A673 (cell line): ENCODE measurements at regions not wholly inside any gene's neighbourhood (a gene's known extent, or its start where the extent isn't known, plus 50 kb on each side); places are given as distances from the start of the nearest gene placed in this dataset.

ENCODE experiments used
- BruUV-seq: library from RNA; stranded (reverse); fragments of 400-500 nt; replicated peaks from 2 replicates; lab custom pipeline; 2021; lab: Mats Ljungman, UMichigan
- CTCF ChIA-PET: fragments of 300-600 bp; sonication (Branson Sonifier 250); formaldehyde crosslinking; loops from one replicate; lab custom pipeline; 2022; ENCODE audit warnings: antibody characterized with exemption; lab: Charles Lee
- POLR2A ChIA-PET: fragments of 300-600 bp; sonication (Branson Sonifier 250); formaldehyde crosslinking; loops from one replicate; lab custom pipeline; 2022; ENCODE audit warnings: antibody characterized with exemption; ENCODE audit not compliant: low non-redundant PET; lab: Charles Lee
- DNase-seq: peaks from one replicate; pipeline ENCODE4 v3.0.0-alpha.2; 2015; ENCODE audit warnings: low spot score
- H3K27ac ChIP-seq: fragments of 200-600 bp; sonication (generic); 2 replicates; pipeline ENCODE4 v1.5.1; 2016; ENCODE audit warnings: mixed run types, low read depth, mild to moderate bottlenecking, mixed read lengths, antibody characterized with exemption, low read length; ENCODE audit not compliant: poor library complexity, severe bottlenecking
- H3K27me3 ChIP-seq: fragments of 200-600 bp; sonication (generic); replicated peaks from 2 replicates; pipeline ENCODE4 v1.6.1; 2017; ENCODE audit warnings: mixed run types, low read depth, mild to moderate bottlenecking, mixed read lengths, antibody characterized with exemption, low read length; ENCODE audit not compliant: insufficient read depth, poor library complexity
- H3K36me3 ChIP-seq: fragments of 200-600 bp; sonication (generic); 2 replicates; pipeline ENCODE4 v1.6.1; 2016; ENCODE audit warnings: mixed run types, mild to moderate bottlenecking, mixed read lengths, antibody characterized with exemption, low read length; ENCODE audit not compliant: insufficient read depth, poor library complexity, severe bottlenecking
- H3K4me1 ChIP-seq: fragments of 200-600 bp; sonication (generic); 2 replicates; pipeline ENCODE4 v1.6.1; 2017; ENCODE audit warnings: mixed run types, mild to moderate bottlenecking, mixed read lengths, antibody characterized with exemption, low read length; ENCODE audit not compliant: insufficient read depth, poor library complexity, severe bottlenecking
- H3K4me3 ChIP-seq: fragments of 200-600 bp; sonication (generic); 2 replicates; pipeline ENCODE4 v1.5.1; 2016; ENCODE audit warnings: low read depth, mixed run types, mild to moderate bottlenecking, mixed read lengths, low read length; ENCODE audit not compliant: poor library complexity, severe bottlenecking
- H3K9me3 ChIP-seq: fragments of 200-600 bp; sonication (generic); 2 replicates; pipeline ENCODE4 v1.6.1; 2016; ENCODE audit warnings: mixed run types, low read depth, mild to moderate bottlenecking, mixed read lengths, antibody characterized with exemption, low read length; ENCODE audit not compliant: poor library complexity, severe bottlenecking
- EZH2 ChIP-seq: fragments of 200-600 bp; sonication (generic); IDR thresholded peaks from 2 replicates; pipeline ENCODE4 v1.6.1; 2017; ENCODE audit warnings: borderline replicate concordance, low read depth, mild to moderate bottlenecking, mixed read lengths, antibody characterized with exemption, low read length; ENCODE audit not compliant: poor library complexity, severe bottlenecking
- intact Hi-C: fragments of 100-400 bp; cut with micrococcal nuclease; formaldehyde crosslinking; loops from one replicate; pipeline ENCODE4 v1.10.0; 2022; ENCODE audit not compliant: unreplicated experiment
- microRNA-seq: library from miRNA; unstranded; fragments of <30 nt; microRNA quantifications from one replicate; pipeline ENCODE4 v1.2.0, GENCODE V29; 2021
- TF ChIP-seq, protein P1 (sequence below): fragments of 300-800, 200-600 bp; sonication (generic); conservative IDR thresholded peaks from 2 replicates; pipeline ENCODE4 v1.5.1; 2017; ENCODE audit warnings: low read depth, mild to moderate bottlenecking, antibody characterized with exemption, low read length, moderate library complexity, mixed read lengths

DNA sequence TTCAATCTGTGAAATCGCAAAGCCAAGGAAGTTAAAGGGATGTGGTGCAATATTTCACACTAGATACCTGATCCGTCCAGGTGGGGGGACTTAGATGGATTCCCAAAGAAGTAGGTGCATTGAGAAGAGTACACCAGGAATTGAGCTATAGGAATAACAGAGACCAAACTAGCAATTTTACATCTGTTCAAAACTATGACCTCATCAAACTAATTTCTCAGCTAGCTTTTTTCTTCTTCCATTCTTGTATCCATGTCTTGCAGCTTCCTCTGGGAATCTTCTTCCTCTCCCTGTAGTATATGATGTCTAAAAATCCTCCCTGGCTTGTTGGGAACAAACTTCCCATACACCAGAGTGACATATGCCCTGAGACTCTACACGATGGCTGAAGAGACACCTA is 51.0 kb upstream of the PTPN13 start:
- intact Hi-C loops, result no loop called here
- ChIA-PET CTCF (no interaction called here), POLR2A (no interaction called here)
- no peaks in the 10 kb centered on the region for H3K27me3 ChIP-seq
- no peak overlapping the region for H3K4me3 ChIP-seq
- DNase-seq, result no peak
- H3K4me1 ChIP-seq, result peaks cover 62% of the 10 kb centered on the region
- no peaks in the 10 kb centered on the region for H3K36me3 ChIP-seq
- H3K9me3 ChIP-seq, result no peaks in the 10 kb centered on the region
- peak overlapping the region; percentile 92 for H3K27ac ChIP-seq
- TF ChIP-seq, protein P1, sequence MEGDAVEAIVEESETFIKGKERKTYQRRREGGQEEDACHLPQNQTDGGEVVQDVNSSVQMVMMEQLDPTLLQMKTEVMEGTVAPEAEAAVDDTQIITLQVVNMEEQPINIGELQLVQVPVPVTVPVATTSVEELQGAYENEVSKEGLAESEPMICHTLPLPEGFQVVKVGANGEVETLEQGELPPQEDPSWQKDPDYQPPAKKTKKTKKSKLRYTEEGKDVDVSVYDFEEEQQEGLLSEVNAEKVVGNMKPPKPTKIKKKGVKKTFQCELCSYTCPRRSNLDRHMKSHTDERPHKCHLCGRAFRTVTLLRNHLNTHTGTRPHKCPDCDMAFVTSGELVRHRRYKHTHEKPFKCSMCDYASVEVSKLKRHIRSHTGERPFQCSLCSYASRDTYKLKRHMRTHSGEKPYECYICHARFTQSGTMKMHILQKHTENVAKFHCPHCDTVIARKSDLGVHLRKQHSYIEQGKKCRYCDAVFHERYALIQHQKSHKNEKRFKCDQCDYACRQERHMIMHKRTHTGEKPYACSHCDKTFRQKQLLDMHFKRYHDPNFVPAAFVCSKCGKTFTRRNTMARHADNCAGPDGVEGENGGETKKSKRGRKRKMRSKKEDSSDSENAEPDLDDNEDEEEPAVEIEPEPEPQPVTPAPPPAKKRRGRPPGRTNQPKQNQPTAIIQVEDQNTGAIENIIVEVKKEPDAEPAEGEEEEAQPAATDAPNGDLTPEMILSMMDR, result no peak
- TF ChIP-seq EZH2, result no peak
- BruUV-seq, result no TSS peak

DNA sequence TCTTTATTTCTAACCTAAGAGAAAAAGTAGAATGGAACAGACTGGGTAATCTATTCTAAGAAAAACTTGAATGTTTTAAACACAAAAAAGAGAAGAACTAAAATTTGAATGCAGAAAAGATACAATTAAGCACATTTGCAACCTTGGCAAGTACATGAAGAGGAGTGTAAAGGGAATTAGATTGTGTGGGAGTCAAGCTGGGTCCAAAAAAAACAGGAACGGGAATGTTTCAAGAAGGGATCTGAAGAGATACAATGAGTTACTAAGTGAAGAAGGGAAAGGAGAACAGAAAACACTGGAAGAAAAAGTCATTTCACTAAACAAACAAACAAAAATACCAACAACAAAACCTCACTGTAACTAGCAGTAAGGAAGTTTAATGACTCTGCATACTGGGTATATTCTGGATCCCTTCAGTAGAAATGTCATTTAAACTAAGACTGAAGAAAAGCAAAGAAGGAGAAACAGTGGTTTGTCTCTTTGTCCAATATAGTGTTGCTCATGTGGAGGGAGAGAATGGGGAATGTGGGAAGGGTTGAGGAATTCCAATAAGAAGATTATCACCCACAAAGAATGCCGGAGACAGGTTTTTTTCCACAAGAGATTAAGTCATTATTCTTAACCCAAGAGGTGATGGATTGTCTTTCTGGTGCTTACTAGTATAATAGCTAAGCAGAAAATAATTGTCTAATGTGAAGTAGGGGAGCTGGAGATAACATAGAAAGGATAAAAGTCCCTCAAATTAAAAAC is 50.4 kb upstream of the PTPN13 start:
- ChIA-PET POLR2A (no interaction called here), CTCF (no interaction called here)
- H3K4me3 ChIP-seq, result no peak overlapping the region
- peak; percentile 60 for DNase-seq
- no peaks in the 10 kb centered on the region for H3K36me3 ChIP-seq
- peaks cover 62% of the 10 kb centered on the region for H3K4me1 ChIP-seq
- no peaks in the 10 kb centered on the region for H3K9me3 ChIP-seq
- no peak for TF ChIP-seq EZH2
- TF ChIP-seq, protein P1, result no peak
- peak overlapping the region; percentile 92 for H3K27ac ChIP-seq
- H3K27me3 ChIP-seq, result no peaks in the 10 kb centered on the region
- intact Hi-C loops, result no loop called here
- TSS peak; percentile 82 for BruUV-seq

DNA sequence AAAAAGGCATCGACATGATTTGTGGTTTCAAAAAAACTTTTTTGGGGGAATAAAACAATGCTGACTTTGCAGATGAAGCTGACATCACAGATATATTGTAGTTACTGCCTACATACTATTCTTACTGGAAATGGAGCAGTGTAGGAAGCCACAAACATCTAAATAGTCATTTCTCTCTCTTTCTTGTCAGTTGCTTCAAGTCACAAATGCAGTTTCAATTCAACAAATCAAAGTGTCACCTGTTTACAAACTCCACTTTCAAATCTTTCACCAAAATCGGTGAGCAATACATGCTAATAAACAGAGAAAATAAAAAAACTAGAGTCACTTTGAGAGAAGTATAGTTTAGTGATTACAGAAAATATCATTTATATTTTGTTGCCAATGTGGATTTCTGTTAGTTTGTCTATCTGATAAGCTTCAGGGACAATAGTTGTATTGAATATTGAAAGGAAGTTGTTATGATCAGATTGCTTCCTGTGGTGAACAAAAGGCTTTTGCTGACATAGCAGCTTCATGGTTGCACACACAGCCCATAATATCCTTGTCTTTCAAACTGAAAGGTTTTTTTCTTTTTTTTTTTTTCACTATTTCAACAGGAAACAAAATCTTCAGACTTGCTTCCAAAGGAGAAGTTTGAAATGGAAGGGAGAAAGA is 49.7 kb upstream of the PTPN13 start:
- ChIA-PET CTCF (no interaction called here), POLR2A (no interaction called here)
- H3K9me3 ChIP-seq, result no peaks in the 10 kb centered on the region
- DNase-seq, result peak; percentile 55
- no TSS peak for BruUV-seq
- H3K4me3 ChIP-seq, result no peak overlapping the region
- H3K4me1 ChIP-seq, result peaks cover 57% of the 10 kb centered on the region
- no peaks in the 10 kb centered on the region for H3K36me3 ChIP-seq
- intact Hi-C loops, result no loop called here
- peak overlapping the region; percentile 92 for H3K27ac ChIP-seq
- TF ChIP-seq, protein P1, result no peak
- TF ChIP-seq EZH2, result no peak
- no peaks in the 10 kb centered on the region for H3K27me3 ChIP-seq

Small RNA genes lying in the stretch of these regions (microRNA-seq; reads per million reads assigned to microRNA genes)
- gene MIR4452, result 4.0 reads per million, percentile 11 among the genes with 10 or more reads in this experiment
